ENCODE measurements at regions not wholly inside any gene's neighbourhood (a gene's known extent, or its start where the extent isn't known, plus 50 kb on each side); places are given as distances from the start of the nearest gene placed in this dataset.

DNA sequence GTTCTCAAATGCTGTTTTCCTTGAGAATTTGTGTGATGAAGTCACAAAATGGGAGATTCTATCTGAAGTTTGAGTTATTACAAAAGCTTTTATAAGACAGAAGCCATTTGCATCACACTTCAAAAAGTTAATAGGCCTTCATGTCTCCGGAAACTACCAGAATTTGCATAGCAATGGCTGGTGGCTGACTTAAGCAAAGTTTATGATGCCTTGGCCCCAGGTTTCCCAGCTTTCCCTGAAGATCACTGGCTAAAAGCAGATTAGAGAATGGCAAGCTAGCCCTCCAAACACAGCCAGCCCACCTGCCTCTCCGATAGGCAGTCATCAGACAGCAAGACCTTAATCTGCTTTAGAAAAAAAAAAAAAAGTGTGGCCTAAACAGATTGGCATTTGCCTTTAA, 197.8 kb downstream of the HS3ST1 start:
- Histone ChIP-seq H3K36me3 (no peaks in the 10 kb centered on the region), H3K27me3 (no peaks in the 10 kb centered on the region), H3K9me3 (no peaks in the 10 kb centered on the region), H3K4me1 (no peaks in the 10 kb centered on the region), H3K4me3 (no peak overlapping the region), H3K27ac (no peak overlapping the region)
- DNase-seq (ENCODE audit: extremely low spot score in 2 of 2), result no peak
- intact Hi-C loops (cut with DNase I), result no loop called here
- no peak for TF ChIP-seq POLR2A (IDR thresholded peaks at IDR 0.05)
- TF ChIP-seq CTCF (IDR thresholded peaks at IDR 0.05), result no peak
- TF ChIP-seq POLR2AphosphoS5 (IDR thresholded peaks at IDR 0.05; ENCODE audit: insufficient read depth in 1 of 2, low read depth in 1 of 2), result no peak

- Histone ChIP-seq H3K9me3 (no peaks in the 10 kb centered on the region), H3K36me3 (no peaks in the 10 kb centered on the region), H3K4me1 (no peaks in the 10 kb centered on the region), H3K27ac (no peak overlapping the region), H3K4me3 (no peak overlapping the region), H3K27me3 (no peaks in the 10 kb centered on the region)
- TF ChIP-seq CTCF (IDR thresholded peaks at IDR 0.05) (no peak), POLR2A (IDR thresholded peaks at IDR 0.05) (no peak), POLR2AphosphoS5 (IDR thresholded peaks at IDR 0.05; ENCODE audit: insufficient read depth in 1 of 2, low read depth in 1 of 2) (no peak)
- intact Hi-C loops (cut with DNase I), result no loop called here
- no peak for DNase-seq (ENCODE audit: extremely low spot score in 2 of 2)
Measured at GRCh38 chr4:11228530-11228929, 200.2 kb downstream of the HS3ST1 start.

DNA sequence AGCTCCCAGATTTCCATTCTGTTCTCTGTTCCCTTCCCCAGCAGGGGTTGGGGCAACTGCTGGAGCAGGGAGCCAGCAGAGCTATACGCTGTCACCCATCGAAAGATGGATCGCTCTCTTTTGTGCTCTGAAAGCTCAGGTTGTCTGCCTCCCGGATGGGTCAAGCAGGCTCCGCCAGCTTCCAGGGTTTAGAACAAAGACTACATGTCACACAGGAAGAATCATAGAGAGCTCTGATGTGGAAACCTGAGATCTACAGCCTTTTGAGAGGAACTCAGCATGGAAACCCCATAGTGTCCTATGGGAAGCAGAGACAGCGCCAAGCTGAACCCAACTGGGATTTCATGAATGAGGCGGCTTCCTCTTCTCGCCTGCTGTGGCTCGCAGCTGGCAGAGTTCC, 205.4 kb downstream of the HS3ST1 start:
- no peaks in the 10 kb centered on the region for H3K27me3 ChIP-seq
- H3K4me1 ChIP-seq, result no peaks in the 10 kb centered on the region
- no peaks in the 10 kb centered on the region for H3K36me3 ChIP-seq
- no peak overlapping the region for H3K4me3 ChIP-seq
- TF ChIP-seq POLR2AphosphoS5 (IDR thresholded peaks at IDR 0.05; ENCODE audit: insufficient read depth in 1 of 2, low read depth in 1 of 2) (no peak), CTCF (IDR thresholded peaks at IDR 0.05) (no peak), POLR2A (IDR thresholded peaks at IDR 0.05) (no peak)
- intact Hi-C loops (cut with DNase I), result no loop called here
- DNase-seq (ENCODE audit: extremely low spot score in 2 of 2), result no peak
- no peak overlapping the region for H3K27ac ChIP-seq
- no peaks in the 10 kb centered on the region for H3K9me3 ChIP-seq

DNA sequence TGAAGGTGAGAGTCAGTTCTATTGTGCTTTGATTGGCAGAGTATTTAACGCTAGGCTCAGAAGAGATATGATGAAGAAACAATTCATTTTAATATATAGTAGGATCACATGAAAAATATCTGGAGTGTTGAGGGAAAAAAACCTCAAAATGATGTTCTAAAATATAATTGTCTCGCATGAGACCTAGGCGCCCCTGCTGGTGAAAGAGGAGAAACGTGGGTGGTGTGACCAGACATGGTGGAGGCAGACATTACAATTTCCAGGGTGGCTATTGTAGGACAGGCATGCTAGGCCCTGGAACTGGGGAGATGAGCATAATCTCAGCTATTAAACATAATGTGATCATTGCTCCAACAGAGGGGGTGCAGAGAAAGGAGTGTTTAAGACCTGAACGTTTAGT, 210.0 kb downstream of the HS3ST1 start:
- intact Hi-C loops (cut with DNase I), result no loop called here
- Histone ChIP-seq H3K27me3 (no peaks in the 10 kb centered on the region), H3K9me3 (no peaks in the 10 kb centered on the region), H3K4me1 (no peaks in the 10 kb centered on the region), H3K27ac (no peak overlapping the region), H3K4me3 (no peak overlapping the region), H3K36me3 (no peaks in the 10 kb centered on the region)
- no peak for TF ChIP-seq POLR2A (IDR thresholded peaks at IDR 0.05)
- no peak for TF ChIP-seq POLR2AphosphoS5 (IDR thresholded peaks at IDR 0.05; ENCODE audit: insufficient read depth in 1 of 2, low read depth in 1 of 2)
- TF ChIP-seq CTCF (IDR thresholded peaks at IDR 0.05), result no peak
- DNase-seq (ENCODE audit: extremely low spot score in 2 of 2), result no peak

GRCh38 chr4:11216520-11216919, 212.2 kb downstream of the HS3ST1 start:
- Histone ChIP-seq H3K36me3 (no peaks in the 10 kb centered on the region), H3K9me3 (no peaks in the 10 kb centered on the region), H3K27ac (no peak overlapping the region), H3K27me3 (no peaks in the 10 kb centered on the region), H3K4me1 (no peaks in the 10 kb centered on the region), H3K4me3 (no peak overlapping the region)
- DNase-seq (ENCODE audit: extremely low spot score in 2 of 2), result no peak
- intact Hi-C loops (cut with DNase I), result no loop called here
- TF ChIP-seq POLR2A (IDR thresholded peaks at IDR 0.05) (no peak), POLR2AphosphoS5 (IDR thresholded peaks at IDR 0.05; ENCODE audit: insufficient read depth in 1 of 2, low read depth in 1 of 2) (no peak), CTCF (IDR thresholded peaks at IDR 0.05) (no peak)
